ENCODE measurements at regions not wholly inside any gene's neighbourhood (a gene's known extent, or its start where the extent isn't known, plus 50 kb on each side); places are given as distances from the start of the nearest gene placed in this dataset.

DNA sequence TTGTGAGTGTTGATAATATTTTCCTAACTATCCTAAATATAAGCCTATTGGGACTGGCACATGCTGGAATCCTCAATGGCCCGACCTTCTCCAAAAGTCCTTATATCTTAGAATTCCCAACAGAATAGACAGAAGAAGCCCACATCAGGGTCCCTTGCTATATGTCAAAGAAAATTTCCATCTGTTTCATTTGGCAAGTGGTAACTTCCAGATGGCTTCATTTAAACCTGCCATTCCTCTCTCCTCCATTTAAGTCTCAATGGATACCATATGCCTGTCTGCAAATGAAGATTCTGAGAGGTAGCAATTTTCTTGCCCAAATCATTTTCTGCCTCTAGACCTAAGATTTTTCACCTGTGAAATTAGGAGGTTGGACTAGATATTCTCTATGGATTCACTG is 73.1 kb upstream of the KCNA4 start:
- DNase-seq, result no peak

DNA sequence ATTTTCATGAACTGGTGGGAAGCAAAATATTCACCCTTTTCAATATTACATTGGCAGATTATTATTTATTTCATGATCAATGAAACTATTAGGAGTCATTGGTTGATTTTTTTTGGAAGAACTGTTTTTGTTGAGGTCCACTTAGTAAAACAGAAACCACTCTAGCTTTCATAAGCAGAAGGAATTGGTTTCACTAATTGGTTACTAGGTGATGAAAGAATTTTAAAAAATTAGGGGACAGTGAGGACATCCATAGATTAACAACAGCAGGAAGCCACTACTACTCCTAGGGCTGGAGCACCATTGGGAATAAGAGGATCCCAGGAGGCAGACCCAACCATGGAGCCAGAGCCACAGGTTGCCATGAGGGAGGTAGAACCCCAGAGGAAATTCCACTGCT is 74.4 kb upstream of the KCNA4 start:
- no peak for DNase-seq

DNA sequence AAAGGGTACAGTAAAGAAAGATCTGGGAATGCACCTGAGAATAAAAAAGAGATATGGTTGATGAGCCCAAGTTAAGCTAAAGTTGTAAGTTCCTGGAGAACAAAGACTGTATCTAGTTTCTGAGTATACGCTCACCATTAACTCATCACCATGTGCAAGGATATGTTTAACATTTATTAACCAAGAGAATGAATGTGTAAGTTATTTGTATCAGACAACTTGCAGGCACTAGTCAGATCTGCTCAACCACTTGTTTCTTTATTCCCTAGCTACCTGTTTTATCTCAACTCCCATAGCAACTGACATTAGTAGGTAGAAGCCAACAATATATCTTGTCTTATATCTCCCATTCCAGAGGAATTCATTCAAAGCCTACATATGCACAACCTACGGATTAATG is 74.9 kb upstream of the KCNA4 start:
- no peak for DNase-seq

DNA sequence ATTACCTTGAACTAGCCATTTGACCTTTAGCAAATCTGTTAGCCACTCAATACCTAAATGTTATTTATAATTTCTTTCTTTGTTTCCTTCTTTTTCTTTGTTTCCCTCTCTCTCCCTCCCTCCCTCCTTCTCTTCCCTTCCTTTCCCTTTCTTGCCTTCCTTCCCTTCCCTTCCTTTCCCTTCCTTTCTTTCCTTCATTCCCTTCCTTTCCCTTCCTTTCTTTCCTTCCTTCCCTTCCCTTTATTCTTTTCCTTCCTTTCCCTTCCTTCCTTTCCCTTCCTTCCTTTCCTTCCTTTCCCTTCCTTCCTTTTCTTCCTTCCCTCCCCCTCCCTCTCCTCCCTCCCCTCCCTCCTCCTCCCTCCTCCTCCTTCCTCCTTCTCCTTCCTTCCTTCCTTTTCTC is 75.7 kb upstream of the KCNA4 start:
- no peak for DNase-seq

DNA sequence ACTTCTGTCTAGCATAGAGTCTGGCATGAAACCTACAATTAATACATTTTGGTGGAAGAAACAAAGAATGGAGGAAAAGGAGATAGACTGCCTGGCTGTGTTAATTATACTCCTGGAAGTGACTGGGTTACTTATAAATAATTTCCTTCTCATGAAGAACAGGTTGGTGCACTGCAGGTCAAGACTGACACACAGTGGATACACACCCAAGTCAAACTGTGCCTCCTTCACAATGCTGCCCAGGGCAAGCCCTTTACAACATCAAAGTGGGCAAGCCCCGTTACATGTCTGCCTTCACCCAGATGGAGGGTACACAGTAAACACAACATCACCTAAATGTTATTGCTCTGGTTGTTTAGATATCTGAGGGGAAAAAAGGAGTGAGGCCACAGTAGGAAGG is 83.7 kb upstream of the KCNA4 start:
- no peak for DNase-seq

DNA sequence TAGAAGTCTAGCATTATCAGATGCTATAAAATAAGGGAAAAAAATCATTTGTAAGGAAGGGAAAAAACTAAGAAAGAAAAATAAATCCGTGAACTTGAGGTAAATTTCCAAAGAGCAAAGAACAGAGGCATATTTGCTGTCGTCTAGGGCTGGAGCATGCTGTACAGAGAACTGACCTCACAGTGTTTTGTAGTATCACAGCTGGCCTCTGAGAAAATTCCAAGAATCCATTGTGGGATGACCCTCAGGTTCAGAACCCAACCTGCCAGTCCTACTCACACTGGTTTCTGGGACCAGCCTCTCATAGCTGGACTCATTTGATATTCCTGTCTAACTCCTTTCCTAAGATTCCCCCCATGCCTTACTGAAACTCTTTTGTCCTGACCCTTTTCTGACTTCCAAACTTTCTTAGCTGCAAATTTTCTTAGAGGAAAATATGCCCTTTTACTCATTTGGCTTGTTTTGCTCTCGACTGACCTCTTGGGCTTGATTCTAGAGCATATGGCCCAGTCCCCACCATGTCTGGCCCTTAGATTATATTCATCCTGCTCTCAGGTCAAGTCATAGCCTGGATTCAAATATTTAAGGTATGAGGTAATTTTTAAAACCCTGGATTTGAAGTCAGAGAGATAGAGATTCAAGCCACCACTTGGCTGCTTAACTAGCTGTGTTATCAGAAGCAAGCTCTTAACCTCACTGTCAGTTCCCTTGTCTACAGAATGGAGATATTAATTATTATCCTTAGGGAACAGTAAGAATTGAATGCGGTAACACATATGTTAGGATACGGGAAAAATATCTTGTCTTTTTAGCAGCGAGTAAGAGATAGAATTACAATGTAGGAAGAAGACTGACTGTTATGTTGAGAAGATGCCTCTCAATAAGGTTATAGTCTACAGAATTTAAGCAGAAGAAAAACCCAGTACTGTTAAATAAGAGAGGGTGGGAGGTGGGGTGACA is 89.7 kb upstream of the KCNA4 start:
- DNase-seq, result no peak

DNA sequence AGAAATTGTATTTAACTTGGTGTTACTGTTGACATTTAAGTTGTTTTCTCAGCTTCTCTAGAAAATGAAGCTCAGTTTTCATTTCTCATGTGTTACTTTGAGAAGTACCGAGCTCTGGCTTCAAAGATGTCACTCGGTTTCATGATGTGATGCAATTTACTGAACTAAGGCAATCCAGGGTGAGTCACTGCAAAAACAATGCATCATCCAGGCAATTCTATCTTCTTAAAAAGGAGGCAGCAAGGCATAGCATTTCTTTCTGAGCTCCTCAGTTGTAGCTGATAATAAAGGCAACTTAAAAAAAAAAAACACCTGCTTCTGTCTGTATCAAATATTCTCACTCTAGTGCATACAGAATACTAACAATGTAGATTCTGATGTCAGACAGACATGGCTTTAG is 91.1 kb upstream of the KCNA4 start:
- no peak for DNase-seq

DNA sequence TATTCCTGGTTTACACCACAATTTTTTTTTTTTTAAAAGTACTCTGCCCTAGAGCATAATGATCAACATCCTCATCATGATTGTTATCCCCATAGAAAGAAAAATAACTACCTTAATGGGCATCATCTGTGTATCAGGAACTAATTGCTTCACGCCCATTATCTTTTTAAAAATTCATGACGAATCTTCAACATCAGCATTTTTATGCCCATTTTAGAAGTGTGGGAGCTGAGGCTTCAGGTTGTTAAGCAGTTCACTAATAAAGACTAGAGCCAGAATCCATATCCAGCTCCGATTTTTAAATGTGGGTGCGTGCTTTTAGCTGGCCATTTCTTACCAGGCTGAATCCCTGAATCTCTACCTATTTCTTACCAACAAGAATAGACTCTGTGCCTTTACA is 92.9 kb upstream of the KCNA4 start:
- DNase-seq, result no peak

DNA sequence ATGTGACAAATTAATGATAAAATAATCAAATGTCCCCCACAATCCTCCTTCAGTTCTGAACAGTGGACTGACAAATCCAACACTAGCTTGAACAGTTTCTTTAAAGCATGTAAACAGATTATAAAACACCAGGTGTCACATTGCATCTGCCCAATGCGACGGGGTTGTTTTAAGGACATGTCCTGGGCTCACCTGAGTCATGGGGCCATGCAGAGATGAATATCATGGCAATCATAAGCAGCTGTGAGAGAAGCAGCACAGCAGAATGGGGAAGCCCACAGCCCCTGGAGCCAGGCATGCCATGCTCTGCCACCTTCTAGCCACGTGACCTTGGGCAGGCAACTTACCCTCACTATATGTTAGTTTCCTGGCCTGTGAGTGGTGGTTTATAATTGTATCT is 93.9 kb upstream of the KCNA4 start:
- DNase-seq, result no peak

DNA sequence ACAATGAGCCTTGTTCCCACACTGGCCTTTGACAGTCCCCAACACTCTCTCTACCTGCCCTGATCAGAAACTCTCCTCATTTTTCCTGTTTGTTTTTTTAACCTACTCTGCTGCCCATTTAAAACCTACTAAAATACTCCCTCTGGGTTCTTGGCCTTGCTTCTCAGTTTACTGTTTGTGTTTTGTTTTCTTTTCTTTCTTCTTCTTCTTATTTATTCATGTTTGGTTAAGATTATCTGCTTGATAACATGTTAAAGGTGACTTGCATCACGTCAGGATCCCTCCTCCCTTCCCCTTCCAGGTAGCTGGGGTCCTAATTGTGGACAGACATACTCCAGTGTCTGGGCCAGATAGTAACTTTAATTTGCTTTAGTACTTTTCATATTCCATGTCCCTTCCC is 95.0 kb upstream of the KCNA4 start:
- DNase-seq, result no peak

DNA sequence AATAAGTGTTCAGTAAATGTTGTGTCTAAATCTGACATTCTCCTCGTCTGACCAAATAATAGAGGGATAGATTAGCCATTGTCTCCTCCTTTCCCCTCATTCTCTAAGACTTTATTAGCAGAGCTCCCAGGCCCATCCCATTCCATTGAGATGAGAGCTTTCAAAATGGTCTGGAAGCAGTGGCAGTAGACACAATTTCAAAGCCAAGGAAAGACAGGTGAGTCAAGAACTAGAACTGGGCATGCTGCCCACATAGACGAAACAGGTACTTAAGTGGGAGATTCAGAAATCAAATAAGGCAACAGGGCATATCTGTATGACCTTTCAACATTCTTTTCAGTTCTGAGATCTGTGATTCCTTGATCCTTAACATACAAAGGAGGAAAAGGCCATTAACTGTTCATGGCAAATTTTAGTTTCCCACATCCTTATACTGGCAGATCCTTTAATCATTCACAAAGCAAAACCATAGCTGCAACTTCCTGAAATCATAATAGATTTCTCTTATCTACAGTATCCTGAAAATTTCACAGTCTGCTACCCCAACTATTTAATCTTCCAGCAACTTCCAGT is 96.6 kb upstream of the KCNA4 start:
- DNase-seq, result no peak

DNA sequence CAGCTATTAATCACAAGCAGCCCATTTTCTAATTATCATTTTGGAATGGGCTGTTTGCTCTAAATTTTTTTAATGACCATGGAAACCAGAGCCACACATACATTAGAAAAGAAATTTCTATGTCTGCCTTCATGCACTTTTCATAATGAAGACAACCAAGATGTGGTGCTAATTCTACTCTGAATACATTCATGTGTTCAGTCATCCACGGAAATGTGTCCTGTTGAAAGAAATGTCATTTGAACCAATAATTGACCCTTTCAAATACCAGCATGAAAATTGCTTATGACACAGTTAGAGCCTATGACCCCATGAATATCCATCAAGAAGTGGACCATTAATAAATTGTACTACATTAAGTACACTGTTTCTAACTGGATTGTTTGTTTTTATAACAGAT is 99.7 kb upstream of the KCNA4 start:
- no peak for DNase-seq

DNA sequence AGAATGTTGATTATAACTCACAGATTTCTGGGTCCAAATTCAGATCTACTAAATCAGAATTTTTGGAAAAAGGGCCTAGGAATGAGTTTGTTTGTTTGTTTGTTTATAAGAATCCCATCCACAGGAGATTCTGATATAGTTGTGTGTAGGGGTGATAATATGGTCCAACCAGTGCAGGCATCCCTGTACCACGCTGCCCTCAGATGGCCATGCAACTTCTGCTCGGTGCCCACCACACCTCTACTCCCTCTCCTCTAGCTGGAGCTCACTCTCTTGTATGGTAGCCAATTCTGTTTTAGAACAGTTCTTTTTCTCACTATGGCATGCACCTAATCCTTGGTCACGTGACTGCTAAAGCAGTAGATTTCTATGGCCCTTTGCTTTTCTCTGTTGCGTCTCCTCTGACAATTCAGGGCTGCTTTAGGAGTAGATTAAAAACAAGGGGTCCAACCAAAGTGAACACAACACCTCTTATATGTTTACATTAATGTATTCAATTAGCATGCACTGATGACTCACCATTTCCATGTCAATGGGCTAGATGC is 103.3 kb upstream of the KCNA4 start:
- no peak for DNase-seq

DNA sequence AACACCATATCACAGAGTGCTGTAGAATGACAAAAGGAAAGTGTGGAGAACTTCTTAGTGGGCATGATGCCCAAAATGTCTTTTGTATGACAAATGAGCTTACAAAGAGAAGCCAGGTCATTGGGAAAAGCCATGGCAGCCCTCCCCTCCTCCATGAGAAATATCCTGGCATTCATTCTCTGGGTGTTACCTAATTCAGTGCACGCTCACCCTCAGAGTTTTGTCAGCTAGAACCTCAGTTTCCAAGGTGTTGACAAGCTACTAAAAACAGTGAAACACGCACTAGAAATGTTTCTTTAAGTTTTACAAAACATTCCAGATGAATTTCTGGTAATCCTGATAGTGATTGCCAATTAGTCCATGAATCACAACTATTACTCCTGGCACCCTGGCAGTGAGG is 105.4 kb upstream of the FSHB start:
- no peak for DNase-seq

DNA sequence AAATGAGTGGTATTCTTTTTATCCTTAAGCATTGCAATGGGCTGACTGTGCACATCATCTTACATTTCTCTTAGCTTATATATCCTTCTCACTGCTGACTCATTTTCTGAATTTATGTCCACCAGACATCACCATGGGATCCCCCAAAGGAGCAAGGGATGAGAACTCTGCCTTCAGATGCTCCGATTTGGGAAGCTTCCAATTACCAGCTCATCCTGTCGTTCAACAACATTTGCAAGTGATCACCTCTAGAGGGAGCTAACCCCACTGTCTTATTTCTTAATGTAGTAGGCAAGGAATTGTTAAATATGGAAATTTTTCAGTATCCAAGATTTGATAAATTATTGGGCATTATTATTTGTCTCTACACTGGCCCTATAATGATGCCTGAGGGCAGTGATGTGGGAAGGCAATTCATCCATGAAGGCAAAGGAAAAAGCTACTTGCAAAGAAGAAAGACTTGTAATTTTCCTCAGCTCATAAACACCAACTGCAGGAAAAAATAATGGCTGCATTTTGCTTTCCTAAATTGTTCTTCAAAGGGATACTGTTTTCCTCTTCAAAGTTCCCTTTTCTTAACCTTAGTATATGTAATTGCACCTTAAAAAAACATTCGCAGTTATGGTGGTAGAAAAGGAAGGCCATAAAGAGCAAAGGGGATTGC is 102.4 kb upstream of the FSHB start:
- no peak for DNase-seq

DNA sequence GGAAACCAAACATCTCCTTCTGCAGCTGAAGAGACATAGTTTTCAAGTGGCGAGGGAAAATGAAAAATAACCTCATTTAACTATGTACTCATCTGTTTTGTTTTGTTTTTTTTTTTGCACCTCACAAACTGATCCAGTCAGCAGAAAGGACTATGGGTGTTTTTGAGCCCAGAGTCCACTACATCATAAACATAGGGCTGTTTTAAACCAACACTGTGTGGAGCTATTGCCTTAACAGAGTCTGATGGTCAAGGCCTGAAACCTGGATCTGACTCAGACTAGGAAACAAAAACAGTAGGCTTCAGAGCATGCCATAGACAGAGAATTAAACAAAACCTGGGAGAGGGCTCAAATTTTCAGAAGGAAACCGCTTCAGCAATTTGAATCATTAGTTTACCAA is 99.3 kb upstream of the FSHB start:
- no peak for DNase-seq

DNA sequence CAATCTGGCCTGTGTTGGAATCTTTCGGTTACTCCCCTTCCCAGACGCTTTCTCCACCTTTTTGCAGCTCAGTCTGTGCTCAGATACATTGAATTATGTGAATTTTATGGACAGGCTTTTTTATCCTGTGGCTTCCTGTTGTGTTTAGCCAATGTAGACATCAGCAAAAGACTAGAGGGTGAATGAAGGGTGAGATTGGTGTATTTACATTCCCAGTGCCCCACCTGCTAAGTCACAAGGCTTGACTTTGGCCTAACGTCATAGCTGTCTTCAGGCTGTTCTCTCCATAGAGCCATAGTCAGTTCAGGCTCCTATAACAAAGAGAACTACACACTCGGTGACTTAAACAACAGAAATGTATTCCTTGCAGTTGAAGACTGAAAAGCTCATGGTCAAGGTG is 97.5 kb upstream of the FSHB start:
- DNase-seq, result no peak

DNA sequence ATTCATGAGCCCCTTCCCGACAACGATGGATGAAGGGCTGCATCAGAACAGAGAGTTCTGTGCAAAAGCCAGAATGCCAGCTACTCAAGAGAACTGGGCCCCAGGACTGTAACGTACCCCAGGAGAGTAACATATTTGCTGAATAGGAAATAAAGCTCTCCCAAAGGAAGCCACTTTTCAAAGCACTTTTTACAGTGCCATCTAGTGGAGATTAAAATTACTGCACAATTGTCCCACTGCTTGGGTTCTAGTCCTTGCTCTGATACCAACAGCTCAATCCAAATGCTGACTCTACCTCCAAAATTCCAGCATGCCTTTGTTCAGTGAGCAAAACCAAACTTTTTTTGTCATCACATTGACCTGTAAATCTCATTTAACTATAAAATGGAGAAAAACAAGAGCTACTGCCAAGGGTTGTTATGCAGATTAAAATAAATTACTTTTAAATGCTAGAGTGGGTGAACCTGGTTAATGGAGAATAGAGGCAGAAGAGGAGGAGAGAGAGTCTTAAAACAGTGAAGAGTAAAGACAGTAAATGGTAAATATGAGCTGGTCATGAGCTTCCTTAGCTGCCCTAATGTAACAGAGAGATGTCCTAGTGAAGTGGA is 87.6 kb upstream of the FSHB start:
- DNase-seq, result peak; percentile 4

DNA sequence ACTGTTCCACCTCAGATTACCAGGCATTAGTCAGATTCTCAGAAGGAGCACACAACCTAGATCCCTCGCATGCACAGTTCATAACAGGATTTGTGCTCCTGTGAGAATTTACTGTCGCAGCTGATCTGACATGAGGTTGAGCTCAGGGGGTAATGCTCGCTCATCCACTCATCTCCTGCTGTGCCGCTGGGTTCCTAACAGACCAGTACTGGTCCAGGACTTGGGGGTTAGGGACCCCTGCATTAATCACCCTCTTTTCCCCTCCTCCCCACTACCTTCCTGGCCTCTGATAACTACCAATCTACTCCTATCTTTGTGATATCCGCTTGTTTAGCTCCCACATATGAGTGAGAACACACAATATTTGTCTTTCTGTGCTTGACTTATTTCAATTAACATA is 83.5 kb upstream of the FSHB start:
- no peak for DNase-seq

DNA sequence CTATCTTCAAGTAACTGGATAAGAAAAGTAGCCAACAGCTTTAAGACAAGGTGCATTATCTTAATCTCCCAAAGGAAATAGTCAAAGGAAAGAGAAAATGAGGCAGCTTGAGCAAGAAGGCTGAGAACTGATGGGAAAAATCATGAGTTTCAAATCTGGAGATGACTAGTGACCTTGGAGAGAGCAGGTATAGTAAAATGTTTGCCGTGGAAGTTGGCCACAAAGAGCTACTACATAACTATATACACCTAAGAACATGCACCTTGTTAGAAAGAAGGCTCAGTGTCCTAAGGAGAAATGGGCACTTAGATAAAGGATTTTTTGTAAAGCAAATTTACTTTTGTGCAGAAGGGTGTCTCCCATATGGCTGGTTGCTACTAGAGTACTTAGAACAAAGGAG is 80.8 kb upstream of the FSHB start:
- no peak for DNase-seq

DNA sequence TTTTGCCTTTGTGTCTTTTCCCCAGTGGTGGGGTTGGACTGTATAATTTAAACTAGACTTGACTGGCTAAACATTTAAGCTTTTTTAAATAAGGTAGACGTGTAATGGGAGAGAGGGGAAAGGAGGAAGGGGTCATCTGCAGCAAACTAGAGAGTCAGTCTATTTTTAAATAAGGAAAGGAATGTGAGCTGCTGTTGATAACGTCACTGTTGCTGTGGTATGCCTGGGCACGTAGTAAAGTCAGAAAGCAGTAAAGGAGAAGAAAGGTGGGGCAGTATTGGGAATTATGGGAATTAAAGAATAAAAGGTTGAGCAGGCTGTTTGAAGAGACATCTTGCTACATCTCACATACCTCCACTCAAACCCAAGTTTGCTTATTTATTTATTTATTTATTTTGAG is 80.4 kb upstream of the FSHB start:
- no peak for DNase-seq

DNA sequence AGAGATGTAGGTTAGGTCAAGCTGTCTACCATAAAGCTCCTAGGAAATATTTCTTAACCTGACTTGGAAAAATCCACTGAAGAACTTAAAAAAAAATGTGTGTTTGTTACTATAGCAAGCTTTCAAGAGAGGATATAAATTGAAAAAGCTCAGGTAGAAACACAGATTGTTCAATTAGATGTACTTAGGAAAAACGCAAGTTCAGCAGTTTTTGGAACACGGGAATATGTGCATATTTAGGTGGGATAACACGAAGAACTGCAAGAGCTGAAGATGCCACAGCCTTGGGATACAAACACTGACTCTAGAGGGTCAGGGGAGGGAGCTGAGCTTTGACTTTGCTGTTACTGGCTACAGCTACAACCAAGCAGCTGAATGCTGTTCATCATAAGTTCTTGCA is 77.8 kb upstream of the FSHB start:
- DNase-seq, result no peak

DNA sequence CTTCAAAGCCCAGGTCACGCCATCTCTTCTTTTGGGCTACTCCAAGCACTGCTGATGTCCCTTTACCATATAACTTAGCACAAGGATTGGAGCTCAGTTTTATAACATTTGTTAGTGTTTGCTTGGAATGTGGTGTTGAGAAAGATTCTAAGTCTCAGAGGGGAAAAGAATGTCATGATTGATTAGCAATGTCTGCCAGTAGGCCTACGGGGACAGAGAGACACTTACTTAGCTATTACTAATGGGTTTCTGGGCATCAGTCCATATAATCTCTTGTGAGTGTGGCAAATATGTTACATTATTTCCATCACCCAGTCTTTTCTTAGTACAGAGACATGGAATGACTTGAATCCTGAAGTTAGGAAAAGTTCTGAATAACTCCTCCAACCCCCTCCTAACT is 75.4 kb upstream of the FSHB start:
- DNase-seq, result no peak

DNA sequence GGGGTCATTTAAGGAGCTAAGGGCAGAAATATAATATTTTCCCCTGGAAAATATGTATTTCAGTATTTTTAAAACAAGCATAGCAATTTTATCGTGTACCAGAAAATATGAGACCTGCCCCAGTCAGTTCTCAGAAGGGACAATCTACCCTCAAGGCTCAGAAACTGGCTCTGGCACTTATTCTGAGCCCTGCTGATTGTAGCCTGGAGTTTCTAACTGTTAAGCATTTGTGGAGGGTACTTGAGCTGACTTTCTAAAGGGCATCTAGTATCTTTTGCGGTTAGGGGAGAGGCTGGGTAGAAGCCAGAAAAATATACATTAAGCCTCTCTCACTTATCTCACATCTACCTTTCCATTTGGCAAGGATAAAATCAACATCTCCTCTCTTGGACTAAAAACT is 71.3 kb upstream of the FSHB start:
- no peak for DNase-seq

All from NCI-H748 treated with DMSO at 0.1 percent for 48 hours (cell line).